HG03378 (cell line): ENCODE measurements at regions not wholly inside any gene's neighbourhood (a gene's known extent, or its start where the extent isn't known, plus 50 kb on each side); places are given as distances from the start of the nearest gene placed in this dataset.

Experiments used
- ATAC-seq: cut with Tn5 transposase; IDR thresholded peaks from one replicate; pipeline ENCODE4 v1.9.1; 2021; ENCODE audit warnings: mild to moderate bottlenecking, moderate library complexity; ENCODE audit not compliant: unreplicated experiment

- ATAC-seq = no peak
Observed at GRCh38 chrX:20884565-20884964, 489.7 kb upstream of the CNKSR2 start.

GRCh38 chrX:20863649-20864048 is 510.6 kb upstream of the CNKSR2 start:
- no peak for ATAC-seq

GRCh38 chrX:20861113-20861512 is 513.1 kb upstream of the CNKSR2 start:
- no peak for ATAC-seq

- no peak for ATAC-seq
Observed at GRCh38 chrX:20857746-20858145, 516.5 kb upstream of the CNKSR2 start.

GRCh38 chrX:20838477-20838876 is 535.7 kb upstream of the CNKSR2 start:
- ATAC-seq = no peak

- no peak for ATAC-seq
Observed at GRCh38 chrX:20829665-20830491, 544.3 kb upstream of the CNKSR2 start.

- ATAC-seq = no peak
Observed at GRCh38 chrX:20825984-20826383, 548.2 kb upstream of the CNKSR2 start.

- ATAC-seq = no peak
Observed at GRCh38 chrX:20803971-20804370, 537.3 kb upstream of the RPS6KA3 start.

- ATAC-seq = no peak
Observed at GRCh38 chrX:20802036-20802435, 535.3 kb upstream of the RPS6KA3 start.

- no peak for ATAC-seq
Observed at GRCh38 chrX:20796450-20796849, 529.7 kb upstream of the RPS6KA3 start.

GRCh38 chrX:20789103-20789502 is 522.4 kb upstream of the RPS6KA3 start:
- ATAC-seq = no peak

GRCh38 chrX:20767346-20767745 is 500.6 kb upstream of the RPS6KA3 start:
- no peak for ATAC-seq

GRCh38 chrX:20756585-20756984 is 489.9 kb upstream of the RPS6KA3 start:
- no peak for ATAC-seq

GRCh38 chrX:20753076-20753475 is 486.4 kb upstream of the RPS6KA3 start:
- ATAC-seq = no peak

GRCh38 chrX:20746690-20747089 is 480.0 kb upstream of the RPS6KA3 start:
- no peak for ATAC-seq

GRCh38 chrX:20743046-20743445 is 476.3 kb upstream of the RPS6KA3 start:
- no peak for ATAC-seq

GRCh38 chrX:20742106-20742505 is 475.4 kb upstream of the RPS6KA3 start:
- ATAC-seq = no peak

GRCh38 chrX:20740443-20740842 is 473.7 kb upstream of the RPS6KA3 start:
- ATAC-seq = no peak

- no peak for ATAC-seq
Observed at GRCh38 chrX:20739038-20739745, 472.5 kb upstream of the RPS6KA3 start.

- ATAC-seq = no peak
Observed at GRCh38 chrX:20729416-20729815, 462.7 kb upstream of the RPS6KA3 start.

GRCh38 chrX:20727447-20727846 is 460.7 kb upstream of the RPS6KA3 start:
- ATAC-seq = no peak

GRCh38 chrX:20720954-20721626 is 454.4 kb upstream of the RPS6KA3 start:
- ATAC-seq = no peak
